Neural cell (in vitro differentiated cells): ENCODE measurements at regions not wholly inside any gene's neighbourhood (a gene's known extent, or its start where the extent isn't known, plus 50 kb on each side); places are given as distances from the start of the nearest gene placed in this dataset.

Experiments used
- EP300 ChIP-seq: fragments of 450-650 bp; conservative IDR thresholded peaks from 2 replicates; pipeline ENCODE4 v1.6.1; 2014; ENCODE audit warnings: antibody characterized with exemption, mild to moderate bottlenecking, moderate library complexity; ENCODE audit not compliant: poor library complexity, severe bottlenecking
- EZH2 ChIP-seq: fragments of 200-600, 300-800 bp; shearing (Covaris generic), sonication (generic); IDR thresholded peaks from 2 replicates; pipeline ENCODE4 v1.6.1; 2014; ENCODE audit warnings: antibody characterized with exemption, low read length, borderline replicate concordance, mild to moderate bottlenecking; ENCODE audit not compliant: insufficient read depth, poor library complexity, severe bottlenecking
- POLR2AphosphoS5 ChIP-seq: IDR thresholded peaks from 2 replicates; pipeline ENCODE4 v1.6.1; 2012
- RAD21 ChIP-seq: fragments of 450-650 bp; conservative IDR thresholded peaks from 2 replicates; pipeline ENCODE4 v1.6.1; 2014; ENCODE audit warnings: antibody characterized with exemption, mild to moderate bottlenecking, moderate library complexity
- TAF1 ChIP-seq: IDR thresholded peaks from 2 replicates; pipeline ENCODE4 v1.6.1; 2012; ENCODE audit warnings: low read depth
- TF ChIP-seq, protein P1 (sequence below): fragments of 450-650 bp; IDR thresholded peaks from 2 replicates; pipeline ENCODE4 v1.5.1; 2014; ENCODE audit warnings: antibody characterized with exemption, mild to moderate bottlenecking, moderate library complexity; ENCODE audit not compliant: poor library complexity, severe bottlenecking
- TF ChIP-seq, protein P2 (sequence below): IDR thresholded peaks from 2 replicates; pipeline ENCODE4 v1.6.1; 2012; ENCODE audit warnings: borderline replicate concordance

DNA sequence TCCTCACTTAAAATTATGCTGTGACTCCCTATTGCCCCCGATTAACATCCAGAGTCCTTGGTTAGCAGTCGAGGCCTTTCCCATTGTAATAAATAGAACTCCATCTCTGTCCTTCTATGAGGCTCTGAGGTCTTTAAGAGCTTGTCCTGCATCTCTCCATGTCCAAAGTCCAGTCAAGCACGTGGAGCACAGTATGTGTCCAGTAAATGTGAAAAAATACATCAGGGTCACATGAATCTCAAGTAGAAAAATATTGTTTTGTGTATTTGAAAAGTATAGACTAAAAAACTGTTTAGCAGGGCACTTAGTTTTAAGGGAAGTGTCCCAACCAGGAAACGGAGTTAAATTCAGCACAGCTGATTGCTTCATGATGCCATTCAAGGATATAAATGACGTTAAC is 298.8 kb upstream of the TENM4 start:
- TF ChIP-seq, protein P1, sequence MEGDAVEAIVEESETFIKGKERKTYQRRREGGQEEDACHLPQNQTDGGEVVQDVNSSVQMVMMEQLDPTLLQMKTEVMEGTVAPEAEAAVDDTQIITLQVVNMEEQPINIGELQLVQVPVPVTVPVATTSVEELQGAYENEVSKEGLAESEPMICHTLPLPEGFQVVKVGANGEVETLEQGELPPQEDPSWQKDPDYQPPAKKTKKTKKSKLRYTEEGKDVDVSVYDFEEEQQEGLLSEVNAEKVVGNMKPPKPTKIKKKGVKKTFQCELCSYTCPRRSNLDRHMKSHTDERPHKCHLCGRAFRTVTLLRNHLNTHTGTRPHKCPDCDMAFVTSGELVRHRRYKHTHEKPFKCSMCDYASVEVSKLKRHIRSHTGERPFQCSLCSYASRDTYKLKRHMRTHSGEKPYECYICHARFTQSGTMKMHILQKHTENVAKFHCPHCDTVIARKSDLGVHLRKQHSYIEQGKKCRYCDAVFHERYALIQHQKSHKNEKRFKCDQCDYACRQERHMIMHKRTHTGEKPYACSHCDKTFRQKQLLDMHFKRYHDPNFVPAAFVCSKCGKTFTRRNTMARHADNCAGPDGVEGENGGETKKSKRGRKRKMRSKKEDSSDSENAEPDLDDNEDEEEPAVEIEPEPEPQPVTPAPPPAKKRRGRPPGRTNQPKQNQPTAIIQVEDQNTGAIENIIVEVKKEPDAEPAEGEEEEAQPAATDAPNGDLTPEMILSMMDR: no peak
- TF ChIP-seq TAF1 (no peak), EZH2 (no peak), POLR2AphosphoS5 (no peak), EP300 (no peak), RAD21 (no peak)
- TF ChIP-seq, protein P2, sequence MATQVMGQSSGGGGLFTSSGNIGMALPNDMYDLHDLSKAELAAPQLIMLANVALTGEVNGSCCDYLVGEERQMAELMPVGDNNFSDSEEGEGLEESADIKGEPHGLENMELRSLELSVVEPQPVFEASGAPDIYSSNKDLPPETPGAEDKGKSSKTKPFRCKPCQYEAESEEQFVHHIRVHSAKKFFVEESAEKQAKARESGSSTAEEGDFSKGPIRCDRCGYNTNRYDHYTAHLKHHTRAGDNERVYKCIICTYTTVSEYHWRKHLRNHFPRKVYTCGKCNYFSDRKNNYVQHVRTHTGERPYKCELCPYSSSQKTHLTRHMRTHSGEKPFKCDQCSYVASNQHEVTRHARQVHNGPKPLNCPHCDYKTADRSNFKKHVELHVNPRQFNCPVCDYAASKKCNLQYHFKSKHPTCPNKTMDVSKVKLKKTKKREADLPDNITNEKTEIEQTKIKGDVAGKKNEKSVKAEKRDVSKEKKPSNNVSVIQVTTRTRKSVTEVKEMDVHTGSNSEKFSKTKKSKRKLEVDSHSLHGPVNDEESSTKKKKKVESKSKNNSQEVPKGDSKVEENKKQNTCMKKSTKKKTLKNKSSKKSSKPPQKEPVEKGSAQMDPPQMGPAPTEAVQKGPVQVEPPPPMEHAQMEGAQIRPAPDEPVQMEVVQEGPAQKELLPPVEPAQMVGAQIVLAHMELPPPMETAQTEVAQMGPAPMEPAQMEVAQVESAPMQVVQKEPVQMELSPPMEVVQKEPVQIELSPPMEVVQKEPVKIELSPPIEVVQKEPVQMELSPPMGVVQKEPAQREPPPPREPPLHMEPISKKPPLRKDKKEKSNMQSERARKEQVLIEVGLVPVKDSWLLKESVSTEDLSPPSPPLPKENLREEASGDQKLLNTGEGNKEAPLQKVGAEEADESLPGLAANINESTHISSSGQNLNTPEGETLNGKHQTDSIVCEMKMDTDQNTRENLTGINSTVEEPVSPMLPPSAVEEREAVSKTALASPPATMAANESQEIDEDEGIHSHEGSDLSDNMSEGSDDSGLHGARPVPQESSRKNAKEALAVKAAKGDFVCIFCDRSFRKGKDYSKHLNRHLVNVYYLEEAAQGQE: no peak
